RWPE2 (cell line): ENCODE measurements at regions not wholly inside any gene's neighbourhood (a gene's known extent, or its start where the extent isn't known, plus 50 kb on each side); places are given as distances from the start of the nearest gene placed in this dataset.

ENCODE experiments used
- ATAC-seq: fragments of 200-7000 bp; cut with Tn5 transposase; 3 replicates; pipeline ENCODE4 v1.9.1; 2021; ENCODE audit warnings: low read depth
- DNase-seq: peaks from one replicate; pipeline ENCODE4 v3.0.0-alpha.2; 2020; ENCODE audit warnings: low spot score
- H3K27ac ChIP-seq: fragments of 450-650 bp; 2 replicates; pipeline ENCODE4 v1.5.1; 2017; ENCODE audit warnings: mild to moderate bottlenecking; ENCODE audit not compliant: poor library complexity, severe bottlenecking
- H3K27me3 ChIP-seq: fragments of 250-450 bp; sonication (Bioruptor Pico); 2 replicates; pipeline ENCODE4 v1.5.1; 2021; ENCODE audit warnings: mild to moderate bottlenecking, moderate library complexity; ENCODE audit not compliant: insufficient read depth, poor library complexity, severe bottlenecking
- H3K36me3 ChIP-seq: fragments of 250-450 bp; sonication (Bioruptor Pico); 2 replicates; pipeline ENCODE4 v1.5.1; 2020; ENCODE audit warnings: low read depth, mild to moderate bottlenecking, moderate library complexity
- H3K4me1 ChIP-seq: fragments of 250-450 bp; sonication (Bioruptor Pico); 2 replicates; pipeline ENCODE4 v1.5.1; 2021; ENCODE audit warnings: mild to moderate bottlenecking, moderate library complexity; ENCODE audit not compliant: insufficient read depth, poor library complexity, severe bottlenecking
- H3K4me3 ChIP-seq: fragments of 250-450 bp; sonication (Bioruptor Pico); 2 replicates; pipeline ENCODE4 v1.5.1; 2021; ENCODE audit warnings: mild to moderate bottlenecking, moderate library complexity; ENCODE audit not compliant: severe bottlenecking
- H3K9me3 ChIP-seq: fragments of 250-450 bp; sonication (Bioruptor Pico); 2 replicates; pipeline ENCODE4 v1.5.1; 2021; ENCODE audit warnings: mild to moderate bottlenecking, moderate library complexity; ENCODE audit not compliant: severe bottlenecking
- TF ChIP-seq, protein P1 (sequence below): fragments of 450-650 bp; IDR thresholded peaks from one replicate; pipeline ENCODE4 v1.5.1; 2017; ENCODE audit warnings: mild to moderate bottlenecking, moderate library complexity; ENCODE audit not compliant: poor library complexity, severe bottlenecking

DNA sequence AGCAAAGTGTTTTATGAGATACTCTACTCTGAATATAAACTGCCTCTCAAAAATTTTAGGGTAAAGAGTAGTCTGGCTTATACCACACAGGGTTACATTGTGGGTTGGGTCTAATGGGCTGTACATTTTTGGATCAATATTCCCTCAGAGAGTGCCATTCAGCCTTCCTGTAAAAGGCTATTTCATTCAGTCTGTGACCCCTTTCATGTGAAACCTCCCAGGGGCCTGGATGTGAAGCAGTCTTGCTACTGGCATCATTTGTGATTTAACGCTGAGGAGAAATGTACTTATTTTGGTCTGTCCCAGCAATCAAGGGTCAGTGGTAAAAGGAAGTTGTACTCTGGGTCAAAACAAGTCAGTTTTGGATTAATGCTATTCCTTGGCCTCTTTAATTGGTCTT, 71.8 kb upstream of the PRKG1 start:
- no peak overlapping the region for H3K4me3 ChIP-seq
- DNase-seq (no peak), ATAC-seq (no peak)
- H3K36me3 ChIP-seq: no peaks in the 10 kb centered on the region
- H3K27ac ChIP-seq: no peak overlapping the region
- TF ChIP-seq, protein P1, sequence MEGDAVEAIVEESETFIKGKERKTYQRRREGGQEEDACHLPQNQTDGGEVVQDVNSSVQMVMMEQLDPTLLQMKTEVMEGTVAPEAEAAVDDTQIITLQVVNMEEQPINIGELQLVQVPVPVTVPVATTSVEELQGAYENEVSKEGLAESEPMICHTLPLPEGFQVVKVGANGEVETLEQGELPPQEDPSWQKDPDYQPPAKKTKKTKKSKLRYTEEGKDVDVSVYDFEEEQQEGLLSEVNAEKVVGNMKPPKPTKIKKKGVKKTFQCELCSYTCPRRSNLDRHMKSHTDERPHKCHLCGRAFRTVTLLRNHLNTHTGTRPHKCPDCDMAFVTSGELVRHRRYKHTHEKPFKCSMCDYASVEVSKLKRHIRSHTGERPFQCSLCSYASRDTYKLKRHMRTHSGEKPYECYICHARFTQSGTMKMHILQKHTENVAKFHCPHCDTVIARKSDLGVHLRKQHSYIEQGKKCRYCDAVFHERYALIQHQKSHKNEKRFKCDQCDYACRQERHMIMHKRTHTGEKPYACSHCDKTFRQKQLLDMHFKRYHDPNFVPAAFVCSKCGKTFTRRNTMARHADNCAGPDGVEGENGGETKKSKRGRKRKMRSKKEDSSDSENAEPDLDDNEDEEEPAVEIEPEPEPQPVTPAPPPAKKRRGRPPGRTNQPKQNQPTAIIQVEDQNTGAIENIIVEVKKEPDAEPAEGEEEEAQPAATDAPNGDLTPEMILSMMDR: no peak
- no peaks in the 10 kb centered on the region for H3K4me1 ChIP-seq
- no peaks in the 10 kb centered on the region for H3K9me3 ChIP-seq
- peaks cover 3% of the 10 kb centered on the region for H3K27me3 ChIP-seq

DNA sequence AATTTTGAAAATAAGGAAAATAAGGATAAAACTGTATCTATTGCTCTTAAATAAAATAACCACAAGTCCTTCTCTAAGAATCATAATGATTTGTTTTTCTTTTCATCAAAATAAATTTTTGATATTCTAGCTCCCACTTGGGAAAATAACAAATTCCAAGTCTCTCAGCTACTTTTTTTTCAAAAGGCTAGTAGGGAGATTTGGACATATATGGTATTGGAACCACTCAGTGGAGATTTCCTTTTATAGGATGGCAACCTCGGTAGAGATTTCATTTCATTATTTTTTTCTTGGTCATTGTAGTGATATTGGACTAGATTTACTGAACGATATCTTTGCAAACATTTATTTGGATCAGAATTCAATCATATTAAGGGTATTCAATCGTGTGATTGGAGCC, 69.5 kb upstream of the PRKG1 start:
- Histone ChIP-seq H3K36me3 (no peaks in the 10 kb centered on the region), H3K4me3 (no peak overlapping the region), H3K9me3 (no peaks in the 10 kb centered on the region), H3K4me1 (no peaks in the 10 kb centered on the region), H3K27ac (no peak overlapping the region), H3K27me3 (peaks cover 1% of the 10 kb centered on the region)
- no peak for ATAC-seq
- no peak for DNase-seq
- TF ChIP-seq, protein P1: no peak

DNA sequence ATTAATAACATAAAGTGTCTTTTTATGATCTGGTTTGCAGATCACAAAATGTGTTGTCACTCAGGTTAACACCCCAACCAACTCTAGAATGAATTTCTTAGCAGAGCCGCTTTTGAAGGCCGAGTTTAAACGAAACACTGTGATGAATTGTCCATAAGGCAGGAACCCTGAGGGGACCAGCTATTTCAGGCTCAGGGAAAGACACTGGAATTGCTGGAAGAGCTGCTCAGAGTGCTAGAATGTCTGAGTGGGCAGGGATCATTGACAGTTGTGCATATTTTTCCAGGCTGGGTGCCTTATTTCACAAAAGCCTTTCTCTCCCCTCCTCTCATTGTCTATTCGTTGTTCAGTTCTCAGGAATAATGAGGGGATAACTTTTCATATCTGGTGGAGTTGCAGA, 68.7 kb upstream of the PRKG1 start:
- no peak for DNase-seq

DNA sequence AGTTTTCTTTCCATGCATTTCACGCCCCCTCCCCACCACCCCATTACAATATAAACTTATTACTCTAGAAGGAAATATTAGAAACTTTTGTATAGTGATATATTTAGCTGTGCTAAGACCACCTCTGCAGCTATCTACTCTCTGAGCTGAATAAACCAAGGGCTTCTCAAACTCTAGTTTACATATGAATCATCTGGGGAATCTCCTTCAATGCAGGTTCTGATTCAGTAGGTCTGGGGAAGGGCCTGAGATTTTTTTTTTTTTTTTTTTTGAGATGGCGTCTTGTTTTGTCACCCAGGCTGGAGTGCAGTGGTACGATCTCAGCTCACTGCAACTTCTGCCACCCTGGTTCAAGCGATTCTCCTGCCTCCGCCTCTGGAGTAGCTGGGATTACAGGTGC, 67.6 kb upstream of the PRKG1 start:
- Histone ChIP-seq H3K4me1 (no peaks in the 10 kb centered on the region), H3K9me3 (no peaks in the 10 kb centered on the region), H3K4me3 (no peak overlapping the region), H3K27me3 (no peaks in the 10 kb centered on the region), H3K36me3 (no peaks in the 10 kb centered on the region), H3K27ac (no peak overlapping the region)
- DNase-seq (no peak), ATAC-seq (no peak)
- TF ChIP-seq, protein P1: no peak

More for the DNA sequence above, 68.7 kb upstream of the PRKG1 start:
- no peak for ATAC-seq
- no peak overlapping the region for H3K4me3 ChIP-seq
- no peaks in the 10 kb centered on the region for H3K27me3 ChIP-seq
- TF ChIP-seq, protein P1: no peak
- H3K27ac ChIP-seq: no peak overlapping the region
- H3K4me1 ChIP-seq: no peaks in the 10 kb centered on the region
- no peaks in the 10 kb centered on the region for H3K36me3 ChIP-seq
- no peaks in the 10 kb centered on the region for H3K9me3 ChIP-seq

DNA sequence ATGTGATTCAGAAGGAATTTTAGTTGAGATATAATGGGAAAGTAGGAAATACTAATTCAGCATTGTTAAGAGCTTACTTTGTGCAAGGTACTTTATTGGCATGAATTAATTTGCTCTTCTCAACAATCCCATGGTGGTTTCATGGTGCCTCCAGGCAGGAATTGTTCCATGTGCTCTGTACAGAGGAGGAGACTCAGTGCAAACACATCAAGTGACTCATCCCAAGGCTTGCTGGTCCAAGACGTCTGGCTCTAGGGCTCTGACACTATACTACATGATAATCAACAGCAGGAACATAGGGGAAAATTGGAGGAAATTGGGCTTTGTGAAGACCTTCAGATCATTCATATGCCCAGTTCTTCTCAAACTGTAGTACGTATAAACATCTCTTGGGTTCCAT, 66.5 kb upstream of the PRKG1 start:
- TF ChIP-seq, protein P1: no peak
- no peak for DNase-seq
- Histone ChIP-seq H3K4me3 (no peak overlapping the region), H3K27ac (no peak overlapping the region), H3K36me3 (no peaks in the 10 kb centered on the region), H3K9me3 (no peaks in the 10 kb centered on the region), H3K27me3 (no peaks in the 10 kb centered on the region), H3K4me1 (no peaks in the 10 kb centered on the region)
- peak; percentile 87 for ATAC-seq
